ENCODE measurements at regions not wholly inside any gene's neighbourhood (a gene's known extent, or its start where the extent isn't known, plus 50 kb on each side); places are given as distances from the start of the nearest gene placed in this dataset.

- TF ChIP-seq EZH2 (IDR thresholded peaks at IDR 0.05; ENCODE audit: insufficient read depth, low read length) (no peak), CTCF (IDR thresholded peaks at IDR 0.05; ENCODE audit: insufficient read depth, low read depth, low read length) (no peak)
These were observed 2319.9 kb downstream of the LRRC4C start for GRCh38 chr11:39139581-39139980.
